GM19452 (cell line): ENCODE measurements at regions not wholly inside any gene's neighbourhood (a gene's known extent, or its start where the extent isn't known, plus 50 kb on each side); places are given as distances from the start of the nearest gene placed in this dataset.
A peak's percentile ranks its signal among the peaks of the same experiment; 100 is the strongest.
"Not testable (repeated sequence)": the region's sequence is repeated elsewhere in the genome, so short reads cannot be mapped to it uniquely, and the experiment has no call there.

Source experiments
- ATAC-seq: cut with Tn5 transposase; IDR thresholded peaks from one replicate; pipeline ENCODE4 v1.9.1; 2021; ENCODE audit not compliant: unreplicated experiment

- no peak for ATAC-seq
Measured at GRCh38 chr3:31095255-31095654, 200.8 kb upstream of the GADL1 start.

DNA sequence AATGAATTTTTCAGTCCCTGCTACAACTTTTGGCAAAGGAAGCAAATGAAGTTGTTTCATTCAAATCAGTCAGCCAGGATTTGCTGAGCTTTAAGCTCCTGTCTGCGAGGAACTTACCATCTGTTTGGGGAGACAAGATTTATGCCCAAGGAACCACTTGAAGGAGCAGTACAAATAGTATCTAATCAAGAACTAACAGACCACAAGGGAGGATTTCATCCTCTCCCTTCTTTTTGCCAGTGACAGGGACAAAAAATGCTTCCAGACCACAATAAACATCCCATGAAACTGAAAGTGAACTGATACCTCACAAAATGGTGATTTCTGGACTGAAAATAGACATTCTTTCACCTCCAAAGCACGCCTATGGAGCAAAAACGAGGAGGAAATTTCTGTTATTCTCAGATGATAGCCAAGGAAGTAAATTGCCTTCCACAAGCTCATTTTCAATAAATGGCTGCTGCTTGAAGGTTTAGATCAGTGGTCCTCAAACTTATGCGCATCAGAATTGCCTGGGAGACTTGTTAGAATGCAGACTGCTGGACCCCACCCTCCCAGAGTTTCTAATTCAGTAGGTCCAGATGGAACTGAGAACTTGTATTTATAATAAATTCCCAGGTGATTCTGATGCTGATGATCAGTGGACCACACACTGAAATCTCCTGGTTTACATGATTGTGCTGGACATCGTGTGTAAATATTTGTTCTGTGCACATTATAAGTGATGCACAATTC lies 202.4 kb upstream of the GADL1 start:
- ATAC-seq, result no peak

- ATAC-seq, result no peak
Measured at GRCh38 chr3:31100519-31100918, 206.1 kb upstream of the GADL1 start.

GRCh38 chr3:31101285-31101684 lies 206.8 kb upstream of the GADL1 start:
- not testable (repeated sequence) for ATAC-seq

- no peak for ATAC-seq
Measured at GRCh38 chr3:31102196-31102879, 207.9 kb upstream of the GADL1 start.

DNA sequence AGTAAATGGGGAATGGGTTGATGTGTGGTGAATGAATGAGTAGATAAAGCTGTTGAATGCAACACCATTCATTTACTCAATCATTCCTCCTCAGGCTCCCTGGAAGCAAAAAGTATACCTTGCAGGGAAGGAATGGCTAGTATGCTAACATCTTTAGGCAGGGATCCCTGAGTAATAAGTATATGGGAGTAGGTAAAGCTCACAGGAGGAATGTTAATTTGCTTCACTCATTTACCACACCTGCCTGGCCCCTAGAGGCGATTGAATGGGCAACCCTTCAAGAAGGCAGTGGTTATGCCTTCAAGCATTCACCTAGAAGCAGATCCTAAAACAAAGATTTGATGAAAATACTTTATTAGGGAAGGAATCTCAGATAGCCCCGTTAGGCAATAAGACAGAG lies 208.7 kb upstream of the GADL1 start:
- no peak for ATAC-seq

DNA sequence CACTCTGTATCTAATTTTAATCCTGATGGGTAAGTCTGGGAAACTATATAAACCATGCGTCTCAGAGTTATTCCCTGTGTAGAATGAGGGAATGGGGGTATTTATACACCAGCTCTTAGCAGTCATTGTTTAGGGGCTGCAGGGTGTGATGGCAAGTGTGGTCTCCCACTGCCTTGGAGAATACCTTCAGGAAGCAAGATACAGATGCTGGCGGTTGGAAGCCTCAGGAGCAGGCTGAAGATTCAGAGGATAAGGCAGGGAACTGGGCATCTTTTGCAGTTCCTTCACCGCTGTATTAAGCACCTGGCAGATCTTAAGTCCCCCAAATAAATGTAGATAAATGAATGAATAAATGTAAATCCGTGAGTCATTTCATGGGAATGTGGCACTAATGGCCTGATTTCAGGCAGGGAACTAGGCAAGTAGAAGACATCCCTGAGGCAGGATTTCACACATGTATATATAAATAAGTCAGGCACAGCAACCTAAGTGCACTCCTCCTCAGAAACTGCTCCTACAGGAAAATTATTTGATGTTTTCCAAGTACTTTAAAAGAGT lies 209.2 kb upstream of the GADL1 start:
- ATAC-seq, result no peak

GRCh38 chr3:31105011-31105410 lies 210.6 kb upstream of the GADL1 start:
- no peak for ATAC-seq

DNA sequence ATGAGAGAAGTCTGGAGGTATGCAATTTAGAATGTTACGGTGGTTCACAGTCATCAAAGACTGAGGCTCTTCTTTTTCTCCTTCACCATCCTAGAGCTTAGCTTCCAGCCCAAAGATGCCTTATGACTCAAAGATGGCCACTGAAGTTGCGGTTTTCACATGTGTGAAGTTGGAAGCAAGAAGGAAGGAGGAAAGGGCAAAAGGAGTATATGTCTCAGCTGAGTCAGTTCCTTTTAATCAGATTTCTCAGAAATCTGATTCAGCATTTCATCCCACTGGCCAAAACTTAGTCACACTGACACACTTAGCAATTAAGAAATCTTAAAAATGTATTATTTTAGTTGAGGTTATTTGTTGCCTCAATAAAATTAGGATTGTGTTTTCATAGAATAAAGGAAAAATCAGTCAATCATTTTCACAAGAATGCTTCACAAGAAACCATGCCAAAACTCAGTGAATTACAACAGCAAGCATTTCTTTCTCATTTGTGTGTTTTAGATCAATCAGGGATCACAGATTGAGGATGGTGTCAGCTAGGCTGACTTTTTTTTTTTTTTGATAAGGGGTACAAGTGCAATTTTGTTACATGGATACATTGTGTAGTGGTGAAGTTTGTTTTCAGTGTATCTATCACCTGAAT lies 211.1 kb upstream of the GADL1 start:
- ATAC-seq, result no peak

- no peak for ATAC-seq
Measured at GRCh38 chr3:31106204-31106603, 211.7 kb upstream of the GADL1 start.

DNA sequence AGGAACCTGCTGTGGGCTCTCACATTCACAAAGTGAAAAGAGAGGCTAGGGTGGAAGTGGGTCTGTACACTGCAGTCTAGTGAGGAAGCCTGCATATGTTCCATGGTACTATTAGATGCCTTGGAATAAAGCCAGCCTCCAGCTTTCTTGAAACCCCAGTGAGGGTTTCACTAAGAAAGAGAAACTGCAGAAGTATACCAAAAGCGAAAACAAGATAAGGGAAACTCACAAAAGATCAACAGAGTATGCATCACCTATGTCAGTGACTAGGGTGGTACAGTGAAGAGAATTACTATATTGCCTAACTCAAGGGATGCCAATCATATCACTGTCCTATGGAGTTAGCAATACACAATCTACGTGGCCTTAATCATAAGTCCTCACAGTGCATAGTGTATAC lies 212.5 kb upstream of the GADL1 start:
- ATAC-seq, result peak; percentile 87

DNA sequence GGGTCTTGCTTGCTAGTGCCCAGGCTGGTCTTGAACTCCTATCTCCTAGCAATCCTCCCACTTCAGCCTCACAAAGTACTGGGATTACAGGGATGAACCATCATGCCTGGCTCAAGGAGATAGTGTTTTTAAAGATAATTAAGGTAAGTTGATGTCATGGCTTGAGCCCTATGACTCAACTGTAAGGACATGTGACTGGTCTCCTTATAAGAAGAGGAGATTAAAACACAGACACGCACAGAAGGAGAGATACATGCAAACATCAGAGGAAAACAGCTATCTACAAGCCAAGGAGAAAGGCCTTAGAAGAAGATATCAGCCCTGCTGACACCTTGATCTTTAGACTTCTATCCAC lies 220.4 kb upstream of the GADL1 start:
- ATAC-seq, result no peak

DNA sequence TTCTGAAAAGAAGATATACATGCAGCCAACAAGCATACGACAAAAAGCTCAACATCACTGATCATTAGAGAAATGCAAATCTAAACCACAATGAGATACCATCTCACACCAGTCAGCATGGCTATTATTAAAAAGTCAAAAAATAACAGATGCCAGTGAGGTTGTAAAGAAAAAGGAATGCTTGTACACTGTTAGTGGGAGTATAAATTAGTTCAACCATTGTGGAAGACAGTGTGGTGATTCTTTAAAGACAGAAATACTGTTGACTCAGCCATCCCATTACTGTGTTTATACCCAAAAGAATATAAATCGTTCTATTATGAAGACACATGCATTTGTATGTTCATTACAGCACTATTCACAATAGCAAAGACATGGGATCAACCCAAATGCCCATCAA lies 221.1 kb upstream of the GADL1 start:
- ATAC-seq, result not testable (repeated sequence)

GRCh38 chr3:31116651-31117050 lies 222.2 kb upstream of the GADL1 start:
- no peak for ATAC-seq

DNA sequence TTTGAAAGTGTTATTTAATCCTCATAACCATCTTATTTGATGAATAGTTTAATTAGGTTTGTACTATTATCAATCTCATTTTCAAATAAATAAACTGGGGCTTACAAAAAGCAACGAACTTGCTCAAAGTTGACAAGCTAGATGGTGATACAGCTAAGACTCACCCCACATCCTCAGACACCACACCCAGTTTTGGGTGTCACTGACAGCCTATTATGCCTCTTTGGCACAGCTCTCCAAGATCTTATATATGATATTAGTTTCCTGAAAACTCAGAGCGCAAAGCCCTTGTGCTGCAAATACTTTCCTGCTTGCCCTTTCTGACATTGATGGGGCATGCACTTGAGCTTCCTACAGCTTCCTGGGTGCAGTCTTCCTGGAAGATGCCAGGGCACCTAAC lies 223.4 kb upstream of the GADL1 start:
- no peak for ATAC-seq

- ATAC-seq, result no peak
Measured at GRCh38 chr3:31124373-31124772, 229.9 kb upstream of the GADL1 start.

DNA sequence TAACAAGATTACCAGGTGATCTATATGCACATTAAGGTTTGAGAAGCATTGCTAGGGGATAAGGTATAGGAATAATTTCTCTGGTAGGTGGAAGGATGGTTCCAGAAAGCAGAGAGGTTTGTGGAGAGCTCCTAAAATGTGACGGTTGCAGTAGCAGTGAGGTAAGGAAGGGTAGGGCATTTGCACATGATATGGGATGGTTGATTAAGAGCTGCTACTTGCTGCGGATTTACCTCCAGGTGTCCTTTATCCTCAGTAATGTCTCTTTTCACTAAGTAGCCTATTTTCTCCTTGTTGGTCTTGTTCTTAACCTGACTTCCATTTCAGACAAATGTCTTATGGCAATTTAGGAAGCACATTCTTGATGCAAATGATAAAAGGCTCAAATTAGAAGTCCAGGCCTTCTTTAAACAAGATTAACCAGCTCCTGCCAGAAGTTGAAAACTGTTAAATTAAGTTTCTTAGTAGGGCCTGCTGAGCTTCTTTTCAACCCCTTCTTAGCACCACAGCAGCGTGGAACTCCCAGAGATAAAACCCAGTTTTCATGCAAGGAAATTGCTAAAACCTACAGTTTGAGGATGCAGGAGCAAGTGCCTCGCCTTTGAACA lies 231.1 kb upstream of the GADL1 start:
- no peak for ATAC-seq

DNA sequence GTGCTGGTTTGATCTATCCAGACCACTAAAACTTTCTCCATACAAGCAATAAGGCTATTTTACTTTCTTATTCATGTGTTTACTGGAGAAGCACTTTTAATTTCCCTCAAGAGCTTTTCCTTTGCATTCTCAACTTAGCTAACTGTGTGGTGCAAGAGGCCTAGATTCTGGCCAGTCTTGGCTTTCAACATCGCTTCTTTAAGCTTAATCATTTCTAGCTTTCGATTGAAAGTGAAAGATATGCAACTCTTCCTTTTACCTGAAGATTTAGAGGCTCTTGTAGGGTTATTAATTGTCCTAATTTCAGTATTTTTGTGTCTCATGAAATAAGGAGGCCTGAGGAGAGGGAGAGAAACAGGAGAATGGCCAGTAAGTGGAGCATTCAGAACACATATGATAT lies 234.8 kb upstream of the GADL1 start:
- no peak for ATAC-seq

- ATAC-seq, result no peak
Measured at GRCh38 chr3:31132132-31132769, 237.8 kb upstream of the GADL1 start.

DNA sequence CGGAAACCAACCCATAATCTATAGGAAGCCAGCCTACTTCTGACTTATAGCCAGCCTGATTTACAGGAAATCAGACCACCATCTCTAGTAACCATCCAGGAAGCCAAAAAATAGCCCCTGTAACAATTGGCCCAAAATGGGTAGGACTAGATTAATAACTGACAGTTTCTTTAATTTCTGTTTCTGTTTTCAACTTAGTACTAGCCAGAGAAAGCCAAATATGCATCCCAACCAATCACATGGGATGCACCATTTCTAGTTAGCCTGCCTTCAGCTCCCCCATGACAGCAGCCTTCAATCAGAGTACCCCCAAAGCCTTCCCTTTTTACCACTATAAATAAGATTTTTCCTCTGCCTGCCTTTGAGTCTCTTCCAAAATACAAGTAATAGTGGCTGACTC lies 239.1 kb upstream of the GADL1 start:
- ATAC-seq, result no peak

GRCh38 chr3:31135546-31135945 lies 241.1 kb upstream of the GADL1 start:
- ATAC-seq, result no peak
